HCT116 (cell line): ENCODE measurements at regions not wholly inside any gene's neighbourhood (a gene's known extent, or its start where the extent isn't known, plus 50 kb on each side); places are given as distances from the start of the nearest gene placed in this dataset.

Experiments used
- ATAC-seq: fragments of 200-7000 bp; cut with Tn5 transposase; 2 replicates; pipeline ENCODE4 v1.9.1; 2020; ENCODE audit warnings: mild to moderate bottlenecking, moderate library complexity
- BruUV-seq: library from RNA; stranded (reverse); fragments of 400-500 nt; replicated peaks from 2 replicates; lab custom pipeline; 2021; lab: Mats Ljungman, UMichigan
- CTCF ChIA-PET: fragments of 300-600 bp; sonication (Branson Sonifier 250); formaldehyde crosslinking; loops from one replicate; lab custom pipeline; 2021; ENCODE audit warnings: antibody characterized with exemption; lab: Charles Lee
- POLR2A ChIA-PET: fragments of 300-600, 350-600 bp; sonication (Branson Sonifier 250); formaldehyde crosslinking; loops from one replicate; lab custom pipeline; 2021; ENCODE audit warnings: antibody characterized with exemption; lab: Charles Lee
- RAD21 ChIA-PET, 2 experiments: fragments of 300-600 bp; sonication (Branson Sonifier 250); formaldehyde crosslinking; loops; one replicate each; lab custom pipeline; 2023; ENCODE audit warnings: low total read pairs in 2 of 2; ENCODE audit not compliant: uncharacterized antibody in 2 of 2, unreplicated experiment in 2 of 2, low non-redundant PET in 1 of 2; lab: Charles Lee
- DNase-seq: peaks from one replicate; pipeline ENCODE4 v3.0.0-alpha.2; 2010; ENCODE audit warnings: low read depth, low spot score
- H2AFZ ChIP-seq: fragments of 200-600 bp; shearing (Covaris generic), sonication (generic); 2 replicates; pipeline ENCODE4 v1.6.1; 2017; ENCODE audit warnings: low read depth, mixed run types, mixed read lengths, antibody characterized with exemption, low read length; ENCODE audit not compliant: poor library complexity, severe bottlenecking
- H3K27ac ChIP-seq: 2 replicates; pipeline ENCODE4 v1.5.1; 2012; ENCODE audit warnings: low read depth, low read length
- H3K27me3 ChIP-seq: fragments of 200-600 bp; sonication (generic); 2 replicates; pipeline ENCODE4 v1.6.1; 2016; ENCODE audit warnings: mixed run types, low read length, mixed read lengths; ENCODE audit not compliant: insufficient read depth
- H3K36me3 ChIP-seq, 2 experiments: fragments of 200-500 bp in 1 of 2; fragments of 200-600 bp in 1 of 2; sonication (Bioruptor generic) in 1 of 2; sonication (generic) in 1 of 2; 2 replicates each; pipeline versions ENCODE4 v1.5.1 to v1.6.1; 2014 to 2016; ENCODE audit warnings: low read length in 2 of 2, inconsistent platforms in 1 of 2, mixed read lengths in 1 of 2, mixed run types in 1 of 2; ENCODE audit not compliant: insufficient read depth in 2 of 2, control insufficient read depth in 1 of 2
- H3K4me1 ChIP-seq, 2 experiments: fragments of 200-600 bp in 1 of 2; sonication (generic) in 1 of 2; 2 replicates each; pipeline versions ENCODE4 v1.5.1 to v1.6.1; 2012 to 2017; ENCODE audit warnings: low read length in 2 of 2, inconsistent platforms in 1 of 2, mild to moderate bottlenecking in 1 of 2, mixed read lengths in 1 of 2, mixed run types in 1 of 2, moderate library complexity in 1 of 2; ENCODE audit not compliant: insufficient read depth in 2 of 2, control insufficient read depth in 1 of 2
- H3K4me2 ChIP-seq: fragments of 200-600 bp; sonication (generic); 2 replicates; pipeline ENCODE4 v1.6.1; 2017; ENCODE audit warnings: mixed run types, low read length, mixed read lengths
- H3K4me3 ChIP-seq, 2 experiments: fragments of 200-600 bp in 1 of 2; sonication (generic) in 1 of 2; replicated peaks in 1 of 2; 2 replicates each; pipeline ENCODE4 v1.5.1; 2011 to 2016; ENCODE audit warnings: low read length in 2 of 2, control low read depth in 1 of 2, low read depth in 1 of 2, mild to moderate bottlenecking in 1 of 2, mixed read lengths in 1 of 2, mixed run types in 1 of 2
- H3K79me2 ChIP-seq: fragments of 200-600 bp; sonication (generic); 2 replicates; pipeline ENCODE4 v1.6.1; 2017; ENCODE audit warnings: mild to moderate bottlenecking, mixed run types, low read length, moderate library complexity, mixed read lengths; ENCODE audit not compliant: insufficient read depth
- H3K9ac ChIP-seq: fragments of 200-600 bp; sonication (generic); 2 replicates; pipeline ENCODE4 v1.6.1; 2016; ENCODE audit warnings: low read length, mixed read lengths
- H3K9me2 ChIP-seq: fragments of 200-600 bp; sonication (generic), shearing (Covaris generic); 2 replicates; pipeline ENCODE4 v1.6.1; 2017; ENCODE audit warnings: mixed run types, mild to moderate bottlenecking, moderate library complexity; ENCODE audit not compliant: insufficient read depth
- H3K9me3 ChIP-seq, 2 experiments: fragments of 200-500 bp in 1 of 2; fragments of 200-600 bp in 1 of 2; sonication (Bioruptor generic) in 1 of 2; sonication (generic) in 1 of 2; 2 replicates each; pipeline ENCODE4 v1.6.1; 2014 to 2017; ENCODE audit warnings: low read length in 2 of 2, mixed read lengths in 2 of 2, inconsistent platforms in 1 of 2, low read depth in 1 of 2, mild to moderate bottlenecking in 1 of 2, mixed run types in 1 of 2, moderate library complexity in 1 of 2; ENCODE audit not compliant: control insufficient read depth in 1 of 2, insufficient read depth in 1 of 2
- H4K20me1 ChIP-seq: fragments of 200-600 bp; sonication (generic), shearing (Covaris generic); 2 replicates; pipeline ENCODE4 v1.6.1; 2017; ENCODE audit warnings: mixed run types, mild to moderate bottlenecking, moderate library complexity; ENCODE audit not compliant: insufficient read depth
- EZH2 ChIP-seq: fragments of 200-600 bp; sonication (generic); IDR thresholded peaks from 2 replicates; pipeline ENCODE4 v1.6.1; 2017; ENCODE audit warnings: antibody characterized with exemption, mixed run types
- POLR2AphosphoS5 ChIP-seq: IDR thresholded peaks from 2 replicates; pipeline ENCODE4 v1.6.1; 2011; ENCODE audit warnings: mild to moderate bottlenecking, low read depth, low read length, moderate library complexity
- RAD21 ChIP-seq: IDR thresholded peaks from 2 replicates; pipeline ENCODE4 v1.6.1; 2012; ENCODE audit warnings: low read depth, mild to moderate bottlenecking
- REST ChIP-seq: IDR thresholded peaks from 2 replicates; pipeline ENCODE4 v1.6.1; 2012; ENCODE audit warnings: low read depth
- YY1 ChIP-seq: IDR thresholded peaks from 2 replicates; pipeline ENCODE4 v1.6.1; 2011; ENCODE audit warnings: low read length, low read depth, moderate library complexity, mild to moderate bottlenecking; ENCODE audit not compliant: insufficient replicate concordance; ENCODE audit errors: extremely low read depth
- ZFX ChIP-seq: fragments of 450-650 bp; IDR thresholded peaks from 2 replicates; pipeline ENCODE4 v1.6.1; 2017
- intact Hi-C: fragments of 100-400 bp; cut with micrococcal nuclease; formaldehyde crosslinking; loops from 2 replicates; pipeline ENCODE4 v1.10.0; 2022
- TF ChIP-seq, protein P1 (sequence below), 3 experiments: fragments of 200-600 bp in 1 of 3; sonication (generic) in 1 of 3; IDR thresholded peaks in 2 of 3; conservative IDR thresholded peaks in 1 of 3; 2 replicates each; pipeline ENCODE4 v1.5.1; 2012 to 2017; ENCODE audit warnings: low read depth in 2 of 3, low read length in 2 of 3, antibody characterized with exemption in 1 of 3, borderline replicate concordance in 1 of 3, control low read depth in 1 of 3, mild to moderate bottlenecking in 1 of 3, mixed read lengths in 1 of 3, mixed run types in 1 of 3, moderate library complexity in 1 of 3; ENCODE audit not compliant: insufficient read depth in 1 of 3
- TF ChIP-seq, protein P2 (sequence below): IDR thresholded peaks from 2 replicates; pipeline ENCODE4 v1.6.1; 2011; ENCODE audit warnings: mild to moderate bottlenecking, low read length, moderate library complexity; ENCODE audit not compliant: insufficient replicate concordance; ENCODE audit errors: extremely low read depth

DNA sequence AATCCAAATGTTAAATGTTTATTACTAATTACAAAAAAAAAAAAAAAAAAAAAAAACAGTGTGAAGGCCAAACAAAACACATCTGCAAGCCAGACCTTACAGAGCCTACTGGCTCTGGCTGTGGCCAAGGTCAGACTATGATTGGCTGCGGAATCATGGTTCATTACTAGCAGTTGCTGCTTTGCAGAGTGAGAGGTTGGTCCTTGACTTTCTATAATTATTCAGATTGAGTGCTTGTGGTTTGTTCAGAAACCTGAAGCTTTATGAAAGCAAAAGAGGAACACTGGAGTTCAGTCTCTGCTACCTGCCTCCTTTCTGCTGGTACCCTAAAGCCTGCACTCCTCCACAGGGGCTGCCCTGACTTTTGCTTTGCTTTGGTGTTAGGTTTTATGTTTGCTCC lies 550.9 kb downstream of the BCL11B start (continued):
- TF ChIP-seq REST = no peak
- no peak for TF ChIP-seq POLR2AphosphoS5
- TF ChIP-seq ZFX = no peak
- no peak for TF ChIP-seq EZH2
- TF ChIP-seq YY1 = no peak
- TF ChIP-seq RAD21 = no peak

- Histone ChIP-seq H3K27me3 (peaks cover 11% of the 10 kb centered on the region), H3K27ac (no peak overlapping the region), H2AFZ (no peak overlapping the region), H4K20me1 (no peaks in the 10 kb centered on the region), H3K9me3 (no peaks in the 10 kb centered on the region), H3K36me3 (no peaks in the 10 kb centered on the region), H3K79me2 (no peaks in the 10 kb centered on the region), H3K4me3 (no peak overlapping the region), H3K9ac (no peak overlapping the region), H3K9me2 (no peaks in the 10 kb centered on the region), H3K4me1 (no peaks in the 10 kb centered on the region), H3K4me2 (no peak overlapping the region)
- TF ChIP-seq, protein P1, sequence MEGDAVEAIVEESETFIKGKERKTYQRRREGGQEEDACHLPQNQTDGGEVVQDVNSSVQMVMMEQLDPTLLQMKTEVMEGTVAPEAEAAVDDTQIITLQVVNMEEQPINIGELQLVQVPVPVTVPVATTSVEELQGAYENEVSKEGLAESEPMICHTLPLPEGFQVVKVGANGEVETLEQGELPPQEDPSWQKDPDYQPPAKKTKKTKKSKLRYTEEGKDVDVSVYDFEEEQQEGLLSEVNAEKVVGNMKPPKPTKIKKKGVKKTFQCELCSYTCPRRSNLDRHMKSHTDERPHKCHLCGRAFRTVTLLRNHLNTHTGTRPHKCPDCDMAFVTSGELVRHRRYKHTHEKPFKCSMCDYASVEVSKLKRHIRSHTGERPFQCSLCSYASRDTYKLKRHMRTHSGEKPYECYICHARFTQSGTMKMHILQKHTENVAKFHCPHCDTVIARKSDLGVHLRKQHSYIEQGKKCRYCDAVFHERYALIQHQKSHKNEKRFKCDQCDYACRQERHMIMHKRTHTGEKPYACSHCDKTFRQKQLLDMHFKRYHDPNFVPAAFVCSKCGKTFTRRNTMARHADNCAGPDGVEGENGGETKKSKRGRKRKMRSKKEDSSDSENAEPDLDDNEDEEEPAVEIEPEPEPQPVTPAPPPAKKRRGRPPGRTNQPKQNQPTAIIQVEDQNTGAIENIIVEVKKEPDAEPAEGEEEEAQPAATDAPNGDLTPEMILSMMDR (IDR thresholded peaks at IDR 0.05 in 2 of 3, conservative IDR thresholded peaks at IDR 0.05 in 1 of 3; ENCODE audit: borderline replicate concordance in 1 of 3, insufficient read depth in 1 of 3, low read depth in 2 of 3, low read length in 2 of 3) = no peak
- TF ChIP-seq, protein P2, sequence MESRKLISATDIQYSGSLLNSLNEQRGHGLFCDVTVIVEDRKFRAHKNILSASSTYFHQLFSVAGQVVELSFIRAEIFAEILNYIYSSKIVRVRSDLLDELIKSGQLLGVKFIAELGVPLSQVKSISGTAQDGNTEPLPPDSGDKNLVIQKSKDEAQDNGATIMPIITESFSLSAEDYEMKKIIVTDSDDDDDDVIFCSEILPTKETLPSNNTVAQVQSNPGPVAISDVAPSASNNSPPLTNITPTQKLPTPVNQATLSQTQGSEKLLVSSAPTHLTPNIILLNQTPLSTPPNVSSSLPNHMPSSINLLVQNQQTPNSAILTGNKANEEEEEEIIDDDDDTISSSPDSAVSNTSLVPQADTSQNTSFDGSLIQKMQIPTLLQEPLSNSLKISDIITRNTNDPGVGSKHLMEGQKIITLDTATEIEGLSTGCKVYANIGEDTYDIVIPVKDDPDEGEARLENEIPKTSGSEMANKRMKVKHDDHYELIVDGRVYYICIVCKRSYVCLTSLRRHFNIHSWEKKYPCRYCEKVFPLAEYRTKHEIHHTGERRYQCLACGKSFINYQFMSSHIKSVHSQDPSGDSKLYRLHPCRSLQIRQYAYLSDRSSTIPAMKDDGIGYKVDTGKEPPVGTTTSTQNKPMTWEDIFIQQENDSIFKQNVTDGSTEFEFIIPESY = no peak
- no peak for TF ChIP-seq REST
- no TSS peak for BruUV-seq
- DNase-seq (no peak), ATAC-seq (no peak)
- ChIA-PET CTCF (no interaction called here), RAD21 (no interaction called here), POLR2A (no interaction called here)
- intact Hi-C loops = no loop called here
Observed at GRCh38 chr14:98724734-98725133, 547.3 kb downstream of the BCL11B start.
